ENCODE measurements at regions not wholly inside any gene's neighbourhood (a gene's known extent, or its start where the extent isn't known, plus 50 kb on each side); places are given as distances from the start of the nearest gene placed in this dataset.
"Not testable (repeated sequence)": the region's sequence is repeated elsewhere in the genome, so short reads cannot be mapped to it uniquely, and the experiment has no call there.

DNA sequence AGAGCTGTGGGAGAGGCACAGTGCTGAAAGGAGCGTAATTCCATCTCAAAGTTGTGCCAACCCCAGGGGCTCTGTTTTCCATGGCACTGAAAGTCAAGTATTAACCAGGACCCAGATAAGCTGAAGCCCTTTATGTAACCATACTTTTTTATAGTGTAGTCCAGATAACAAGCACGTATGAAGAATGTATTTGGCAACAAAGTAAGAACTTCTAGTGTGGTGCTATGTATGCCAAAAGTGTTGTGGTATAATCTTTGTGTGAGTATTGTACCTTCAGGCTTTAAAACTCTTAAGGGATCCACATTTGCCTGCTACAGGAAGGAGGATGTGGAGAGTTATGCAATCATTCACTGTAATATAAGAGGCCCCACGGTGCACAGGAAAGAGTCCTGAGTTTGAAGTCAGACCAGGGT lies 129.4 kb downstream of the IBTK start:
- no peak for DNase-seq (ENCODE audit: low read depth in 3 of 3, low spot score in 2 of 3)

GRCh38 chr6:82114748-82115147 lies 132.8 kb downstream of the IBTK start:
- DNase-seq (ENCODE audit: low read depth in 3 of 3, low spot score in 2 of 3) = no peak

- no peak for DNase-seq (ENCODE audit: low read depth in 3 of 3, low spot score in 2 of 3)
Observed at GRCh38 chr6:82113231-82113630, 134.3 kb downstream of the IBTK start.

DNA sequence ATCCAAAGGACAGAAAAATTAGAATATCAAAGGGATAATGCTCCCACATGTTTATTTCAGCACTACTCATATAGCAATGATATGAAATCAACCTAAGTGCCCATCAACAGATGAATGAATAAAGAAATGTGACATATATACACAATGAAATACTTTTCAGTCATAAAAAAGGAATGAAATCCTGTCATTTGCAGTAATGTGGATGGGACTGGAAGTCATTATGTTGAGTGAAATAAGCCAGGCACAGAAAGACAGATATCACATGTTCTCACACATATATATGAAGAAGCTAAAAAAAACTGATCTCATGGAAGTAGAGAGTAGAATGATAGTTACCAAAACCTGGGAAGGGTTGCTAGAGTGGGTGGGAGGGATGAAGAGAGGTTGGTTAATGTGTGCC lies 135.7 kb downstream of the IBTK start:
- no peak for DNase-seq (ENCODE audit: low read depth in 3 of 3, low spot score in 2 of 3)

- DNase-seq (ENCODE audit: low read depth in 3 of 3, low spot score in 2 of 3) = no peak
Observed at GRCh38 chr6:82111114-82111513, 136.4 kb downstream of the IBTK start.

GRCh38 chr6:82103171-82103570 lies 144.4 kb downstream of the IBTK start:
- not testable (repeated sequence) for DNase-seq (ENCODE audit: low read depth in 3 of 3, low spot score in 2 of 3)

- not testable (repeated sequence) for DNase-seq (ENCODE audit: low read depth in 3 of 3, low spot score in 2 of 3)
Observed at GRCh38 chr6:82101374-82102114, 146.0 kb downstream of the IBTK start.

GRCh38 chr6:82100763-82101162 lies 146.8 kb downstream of the IBTK start:
- not testable (repeated sequence) for DNase-seq (ENCODE audit: low read depth in 3 of 3, low spot score in 2 of 3)

DNA sequence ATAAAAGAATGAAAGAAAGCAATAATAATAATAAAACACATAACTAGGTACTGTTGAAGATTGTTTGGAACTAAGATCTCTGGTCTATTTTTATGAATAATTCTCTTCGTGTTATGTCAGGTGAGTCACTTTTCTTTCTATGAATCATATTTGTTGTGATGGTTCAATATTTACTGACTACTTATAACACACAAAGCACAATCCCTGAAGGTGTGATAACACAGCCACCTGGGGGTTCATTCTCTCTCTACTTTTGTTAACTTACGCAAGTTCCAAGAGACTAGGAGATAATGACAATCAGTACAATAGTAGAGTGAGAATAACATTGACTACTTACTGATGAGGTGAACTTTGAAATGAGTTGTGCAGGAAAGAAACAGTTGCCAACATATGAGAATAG lies 149.9 kb downstream of the IBTK start:
- DNase-seq (ENCODE audit: low read depth in 3 of 3, low spot score in 2 of 3) = no peak

- DNase-seq (ENCODE audit: low read depth in 3 of 3, low spot score in 2 of 3) = no peak
Observed at GRCh38 chr6:82095091-82095490, 152.5 kb downstream of the IBTK start.

DNA sequence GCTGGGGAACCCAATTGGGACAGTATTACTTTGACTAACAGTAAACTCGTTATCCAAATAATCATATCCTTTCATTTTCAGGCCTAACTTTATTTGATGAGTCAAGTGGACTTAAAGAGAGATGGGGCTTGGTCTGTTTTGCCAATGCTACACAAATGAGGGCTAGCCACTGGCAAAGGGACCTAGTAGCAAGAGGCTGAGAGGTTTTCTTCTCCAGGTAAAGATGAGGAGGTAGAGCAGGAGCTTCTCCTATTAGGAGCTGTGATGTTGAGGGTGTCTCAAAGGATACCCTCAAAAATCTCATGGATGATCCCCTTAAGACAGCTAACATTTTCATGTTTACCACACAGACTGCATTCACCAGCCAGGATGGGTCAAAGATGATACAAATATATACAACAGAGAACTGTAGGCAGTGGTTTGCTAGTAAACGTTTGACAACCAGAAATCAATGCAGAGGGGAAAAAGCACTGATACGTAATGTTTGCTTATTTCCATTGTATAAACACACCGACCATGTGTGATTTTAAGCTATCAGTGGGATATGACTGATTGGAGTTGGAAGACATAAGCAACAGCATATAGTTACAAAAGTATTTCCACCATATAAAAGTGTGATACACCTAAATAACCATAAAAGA lies 153.3 kb downstream of the IBTK start:
- DNase-seq (ENCODE audit: low read depth in 3 of 3, low spot score in 2 of 3) = no peak

DNA sequence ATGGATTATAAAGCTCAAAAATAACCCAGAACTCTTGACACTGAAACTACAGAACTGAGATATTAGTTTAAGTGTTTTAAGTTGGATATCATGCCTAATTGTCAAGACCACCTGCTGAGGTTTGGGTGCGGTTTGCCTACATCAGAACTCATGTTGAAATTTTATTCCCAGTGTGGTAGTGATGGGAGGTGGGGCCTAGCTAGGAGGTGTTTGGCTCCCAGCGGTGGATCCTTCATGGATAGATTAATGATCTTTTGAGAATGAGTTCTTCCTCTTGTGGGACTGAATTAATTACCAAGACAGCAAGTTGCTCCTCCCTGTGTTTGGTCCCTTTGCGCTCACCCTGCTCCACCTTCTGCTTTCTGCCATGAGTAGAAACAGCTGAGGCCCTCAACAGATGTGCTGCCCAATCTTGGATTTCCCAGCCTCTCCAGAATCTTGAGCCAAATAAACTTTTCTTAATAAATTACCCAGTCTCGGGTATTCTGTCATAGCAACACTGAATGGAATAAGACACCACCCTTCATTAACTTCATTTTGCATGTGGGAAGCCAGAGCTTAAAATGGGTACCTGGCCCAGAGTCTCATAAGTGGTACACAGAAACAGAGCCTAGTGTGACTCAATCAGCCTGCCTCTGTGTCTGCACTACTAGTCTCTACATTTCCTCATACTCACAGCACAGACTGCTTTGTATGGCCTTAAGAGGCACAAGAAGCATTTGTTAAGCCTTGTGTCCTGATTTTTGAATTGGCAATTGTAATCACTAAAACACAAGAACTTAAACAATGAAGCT lies 158.4 kb downstream of the IBTK start:
- DNase-seq (ENCODE audit: low read depth in 3 of 3, low spot score in 2 of 3) = no peak

- DNase-seq (ENCODE audit: low read depth in 3 of 3, low spot score in 2 of 3) = no peak
Observed at GRCh38 chr6:82086944-82087343, 160.6 kb downstream of the IBTK start.

DNA sequence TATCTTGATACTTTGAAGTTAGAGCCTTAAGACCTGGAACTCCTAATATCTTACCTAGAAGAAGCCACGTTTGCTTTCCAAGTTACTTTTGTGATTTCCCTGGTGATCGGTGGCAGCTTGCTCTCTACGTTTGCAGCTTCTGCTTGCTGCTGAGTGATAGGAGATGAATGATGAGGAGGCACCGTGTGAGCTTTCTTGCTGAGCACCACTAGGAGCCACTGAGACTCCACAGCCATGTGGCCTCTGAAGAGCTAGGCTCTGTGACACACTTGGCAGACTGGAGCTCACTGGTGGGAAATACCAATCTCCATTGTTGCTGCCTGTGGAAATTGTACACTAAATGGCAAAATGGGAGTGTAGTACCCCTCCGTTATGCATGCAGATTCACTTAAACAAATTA lies 161.8 kb downstream of the IBTK start:
- no peak for DNase-seq (ENCODE audit: low read depth in 3 of 3, low spot score in 2 of 3)

- DNase-seq (ENCODE audit: low read depth in 3 of 3, low spot score in 2 of 3) = no peak
Observed at GRCh38 chr6:82084324-82084920, 163.1 kb downstream of the IBTK start.

- no peak for DNase-seq (ENCODE audit: low read depth in 3 of 3, low spot score in 2 of 3)
Observed at GRCh38 chr6:82083646-82084045, 163.9 kb downstream of the IBTK start.

- DNase-seq (ENCODE audit: low read depth in 3 of 3, low spot score in 2 of 3) = no peak
Observed at GRCh38 chr6:82080767-82081166, 166.8 kb downstream of the IBTK start.

DNA sequence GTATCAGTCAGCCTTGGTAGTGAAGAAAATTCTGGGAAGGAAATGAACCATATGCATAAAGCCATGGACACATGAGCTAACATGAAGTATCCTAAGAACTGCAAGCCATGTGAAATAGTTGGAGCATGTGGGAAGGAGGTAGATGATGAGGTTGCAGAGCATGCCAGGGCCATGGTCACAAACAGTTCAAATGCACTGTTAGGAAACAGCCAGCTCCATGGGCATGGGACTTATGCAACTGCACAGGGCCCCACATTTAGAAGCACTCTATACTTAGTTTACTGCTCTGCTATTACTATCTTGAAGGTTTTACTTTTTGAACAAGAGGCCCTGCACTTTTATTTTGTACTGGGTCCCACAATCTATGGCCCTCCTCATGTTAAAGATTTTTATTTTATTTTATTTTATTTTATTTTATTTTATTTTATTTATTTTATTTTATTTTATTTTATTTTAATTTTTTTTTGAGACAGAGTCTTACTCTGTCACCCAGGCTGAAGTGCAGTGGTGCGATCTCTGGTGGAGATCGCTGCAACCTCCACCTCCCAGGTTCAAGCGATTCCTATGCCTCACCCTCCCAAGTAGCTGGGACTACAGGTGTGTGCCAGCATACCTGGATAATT lies 169.1 kb downstream of the IBTK start:
- no peak for DNase-seq (ENCODE audit: low read depth in 3 of 3, low spot score in 2 of 3)

GRCh38 chr6:82076916-82077315 lies 170.6 kb downstream of the IBTK start:
- DNase-seq (ENCODE audit: low read depth in 3 of 3, low spot score in 2 of 3) = no peak

DNA sequence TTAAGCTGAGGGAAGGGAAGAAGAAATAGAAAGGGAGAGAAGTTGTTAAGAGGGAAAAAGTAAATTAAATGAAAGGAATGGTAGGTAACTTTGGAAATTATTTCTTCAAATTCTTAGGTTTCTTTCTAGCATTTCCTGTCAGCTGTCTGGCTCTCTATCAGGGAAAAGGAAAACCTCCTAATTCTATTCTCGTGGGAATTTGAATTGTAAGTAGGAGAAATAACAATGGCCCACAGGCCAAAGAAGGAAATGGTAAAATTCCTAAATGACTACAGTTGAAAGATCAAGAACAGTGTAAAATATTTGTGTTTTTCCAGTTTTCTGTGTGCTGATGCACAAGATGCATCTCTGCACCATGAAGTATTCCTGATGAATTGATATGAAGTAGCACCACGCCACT lies 173.0 kb downstream of the IBTK start:
- DNase-seq (ENCODE audit: low read depth in 3 of 3, low spot score in 2 of 3) = no peak

DNA sequence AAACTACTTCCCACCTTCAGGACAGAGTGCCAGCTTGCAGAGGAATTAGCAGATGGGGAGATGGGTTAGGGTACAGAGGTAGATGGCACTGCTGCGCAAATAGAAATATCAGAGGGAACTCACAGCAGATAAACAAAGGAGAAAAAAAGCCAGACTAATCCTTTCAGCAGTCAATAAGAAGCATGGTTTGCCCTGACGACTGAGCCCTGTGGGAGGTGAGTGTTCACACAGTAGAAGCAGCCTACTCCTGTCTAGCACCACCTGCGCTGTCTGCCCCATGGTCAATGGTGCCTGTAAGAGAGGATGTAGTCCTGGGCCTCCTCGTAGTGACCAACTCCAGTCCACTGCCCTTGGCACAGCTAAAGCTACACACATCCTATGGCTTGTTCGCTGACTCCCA lies 174.1 kb downstream of the IBTK start:
- DNase-seq (ENCODE audit: low read depth in 3 of 3, low spot score in 2 of 3) = no peak

Measured in right renal cortex interstitium (tissue), 3 donors.